ENCODE measurements at regions not wholly inside any gene's neighbourhood (a gene's known extent, or its start where the extent isn't known, plus 50 kb on each side); places are given as distances from the start of the nearest gene placed in this dataset.

- TF ChIP-seq, protein P1, sequence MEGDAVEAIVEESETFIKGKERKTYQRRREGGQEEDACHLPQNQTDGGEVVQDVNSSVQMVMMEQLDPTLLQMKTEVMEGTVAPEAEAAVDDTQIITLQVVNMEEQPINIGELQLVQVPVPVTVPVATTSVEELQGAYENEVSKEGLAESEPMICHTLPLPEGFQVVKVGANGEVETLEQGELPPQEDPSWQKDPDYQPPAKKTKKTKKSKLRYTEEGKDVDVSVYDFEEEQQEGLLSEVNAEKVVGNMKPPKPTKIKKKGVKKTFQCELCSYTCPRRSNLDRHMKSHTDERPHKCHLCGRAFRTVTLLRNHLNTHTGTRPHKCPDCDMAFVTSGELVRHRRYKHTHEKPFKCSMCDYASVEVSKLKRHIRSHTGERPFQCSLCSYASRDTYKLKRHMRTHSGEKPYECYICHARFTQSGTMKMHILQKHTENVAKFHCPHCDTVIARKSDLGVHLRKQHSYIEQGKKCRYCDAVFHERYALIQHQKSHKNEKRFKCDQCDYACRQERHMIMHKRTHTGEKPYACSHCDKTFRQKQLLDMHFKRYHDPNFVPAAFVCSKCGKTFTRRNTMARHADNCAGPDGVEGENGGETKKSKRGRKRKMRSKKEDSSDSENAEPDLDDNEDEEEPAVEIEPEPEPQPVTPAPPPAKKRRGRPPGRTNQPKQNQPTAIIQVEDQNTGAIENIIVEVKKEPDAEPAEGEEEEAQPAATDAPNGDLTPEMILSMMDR (IDR thresholded peaks at IDR 0.05): no peak
- TF ChIP-seq POLR2AphosphoS5 (IDR thresholded peaks at IDR 0.05): no peak
- no peak for TF ChIP-seq POLR2A (IDR thresholded peaks at IDR 0.05)
Observed at GRCh38 chr3:115420086-115420485, 203.2 kb upstream of the GAP43 start.
